Mesenchymal stem cell (in vitro differentiated cells and primary cell): ENCODE measurements at regions not wholly inside any gene's neighbourhood (a gene's known extent, or its start where the extent isn't known, plus 50 kb on each side); places are given as distances from the start of the nearest gene placed in this dataset.

ENCODE experiments used
- DNase-seq: peaks from one replicate; pipeline ENCODE4 v3.0.0-alpha.2; 2013
- H2AFZ ChIP-seq: one replicate; pipeline ENCODE4 v1.6.1; 2013; ENCODE audit warnings: low read depth, mild to moderate bottlenecking, control low read depth, inconsistent platforms, low read length, moderate library complexity
- H2AK5ac ChIP-seq: 2 replicates; pipeline ENCODE4 v1.6.1; 2013; ENCODE audit warnings: low read length, moderate library complexity, mild to moderate bottlenecking, inconsistent platforms; ENCODE audit not compliant: severe bottlenecking
- H2BK120ac ChIP-seq: one replicate; pipeline ENCODE4 v1.6.1; 2013; ENCODE audit warnings: low read depth, mild to moderate bottlenecking, inconsistent platforms, low read length, moderate library complexity
- H2BK12ac ChIP-seq, 2 experiments: one replicate each; pipeline ENCODE4 v1.6.1; 2013; ENCODE audit warnings: inconsistent platforms in 2 of 2, low read length in 2 of 2, mild to moderate bottlenecking in 2 of 2, moderate library complexity in 2 of 2, control low read depth in 1 of 2
- H2BK15ac ChIP-seq: one replicate; pipeline ENCODE4 v1.6.1; 2013; ENCODE audit warnings: mild to moderate bottlenecking, low read depth, inconsistent platforms; ENCODE audit not compliant: poor library complexity, severe bottlenecking
- H2BK5ac ChIP-seq: 2 replicates; pipeline ENCODE4 v1.6.1; 2013; ENCODE audit warnings: low read depth, mild to moderate bottlenecking, low read length, control low read depth, inconsistent platforms; ENCODE audit not compliant: poor library complexity, severe bottlenecking
- H3K14ac ChIP-seq, 2 experiments: one replicate each; pipeline ENCODE4 v1.6.1; 2013; ENCODE audit warnings: inconsistent platforms in 2 of 2, low read length in 2 of 2, control low read depth in 1 of 2, mild to moderate bottlenecking in 1 of 2, moderate library complexity in 1 of 2
- H3K18ac ChIP-seq, 2 experiments: one replicate each; pipeline ENCODE4 v1.6.1; 2013; ENCODE audit warnings: inconsistent platforms in 2 of 2, low read length in 2 of 2, control low read depth in 1 of 2, low read depth in 1 of 2, mild to moderate bottlenecking in 1 of 2
- H3K23ac ChIP-seq, 2 experiments: one replicate each; pipeline ENCODE4 v1.6.1; 2013; ENCODE audit warnings: inconsistent platforms in 2 of 2, low read length in 2 of 2, mild to moderate bottlenecking in 2 of 2, moderate library complexity in 2 of 2, control low read depth in 1 of 2
- H3K27ac ChIP-seq: 2 replicates; pipeline ENCODE4 v1.5.1; 2013; ENCODE audit warnings: mild to moderate bottlenecking, moderate library complexity, low read length, control low read depth, inconsistent platforms; ENCODE audit not compliant: poor library complexity, severe bottlenecking
- H3K27me3 ChIP-seq, 2 experiments: 2 replicates each; pipeline versions ENCODE4 v1.6.1 to v1.7.0; 2013; ENCODE audit warnings: low read length in 2 of 2, mild to moderate bottlenecking in 2 of 2, moderate library complexity in 2 of 2, control low read depth in 1 of 2, inconsistent platforms in 1 of 2; ENCODE audit not compliant: control insufficient read depth in 1 of 2, insufficient read depth in 1 of 2
- H3K36me3 ChIP-seq, 2 experiments: 2 replicates each; pipeline versions ENCODE4 v1.6.1 to v1.7.0; 2013; ENCODE audit warnings: low read length in 2 of 2, control low read depth in 1 of 2, inconsistent platforms in 1 of 2, low read depth in 1 of 2, mild to moderate bottlenecking in 1 of 2; ENCODE audit not compliant: insufficient read depth in 2 of 2, control insufficient read depth in 1 of 2
- H3K4ac ChIP-seq, 2 experiments: one replicate each; pipeline ENCODE4 v1.6.1; 2013; ENCODE audit warnings: inconsistent platforms in 2 of 2, low read length in 2 of 2, mild to moderate bottlenecking in 2 of 2, moderate library complexity in 2 of 2, control low read depth in 1 of 2, low read depth in 1 of 2
- H3K4me1 ChIP-seq: 2 replicates; pipeline ENCODE4 v1.6.1; 2013; ENCODE audit warnings: low read depth, low read length, control low read depth; ENCODE audit not compliant: control insufficient read depth, insufficient read depth
- H3K4me2 ChIP-seq: 2 replicates; pipeline ENCODE4 v1.6.1; 2013; ENCODE audit warnings: low read length, mild to moderate bottlenecking, inconsistent platforms; ENCODE audit not compliant: poor library complexity, severe bottlenecking
- H3K4me3 ChIP-seq, 2 experiments: 2 replicates each; pipeline versions ENCODE4 v1.5.1 to v1.7.0; 2013; ENCODE audit warnings: low read length in 2 of 2, mild to moderate bottlenecking in 2 of 2, control low read depth in 1 of 2, low read depth in 1 of 2; ENCODE audit not compliant: insufficient read depth in 1 of 2
- H3K79me1 ChIP-seq: replicated peaks from 2 replicates; pipeline ENCODE4 v1.6.1; 2013; ENCODE audit warnings: mild to moderate bottlenecking, control low read depth, low read length, inconsistent platforms; ENCODE audit not compliant: poor library complexity, severe bottlenecking
- H3K9ac ChIP-seq: 2 replicates; pipeline ENCODE4 v1.7.0; 2013; ENCODE audit warnings: mild to moderate bottlenecking, low read length, moderate library complexity
- H3K9me3 ChIP-seq: 2 replicates; pipeline ENCODE4 v1.7.0; 2013; ENCODE audit warnings: mild to moderate bottlenecking, low read length; ENCODE audit not compliant: control insufficient read depth
- H4K8ac ChIP-seq: one replicate; pipeline ENCODE4 v1.6.1; 2013; ENCODE audit warnings: inconsistent platforms, mild to moderate bottlenecking, low read length, moderate library complexity
- H4K91ac ChIP-seq: one replicate; pipeline ENCODE4 v1.6.1; 2013; ENCODE audit warnings: mild to moderate bottlenecking, low read length, inconsistent platforms
- WGBS: methylation state at CpG from one replicate; pipeline ENCODE4 v1.1.7; 2013; ENCODE audit warnings: mixed read lengths; 5-methylcytosine and 5-hydroxymethylcytosine counted together

DNA sequence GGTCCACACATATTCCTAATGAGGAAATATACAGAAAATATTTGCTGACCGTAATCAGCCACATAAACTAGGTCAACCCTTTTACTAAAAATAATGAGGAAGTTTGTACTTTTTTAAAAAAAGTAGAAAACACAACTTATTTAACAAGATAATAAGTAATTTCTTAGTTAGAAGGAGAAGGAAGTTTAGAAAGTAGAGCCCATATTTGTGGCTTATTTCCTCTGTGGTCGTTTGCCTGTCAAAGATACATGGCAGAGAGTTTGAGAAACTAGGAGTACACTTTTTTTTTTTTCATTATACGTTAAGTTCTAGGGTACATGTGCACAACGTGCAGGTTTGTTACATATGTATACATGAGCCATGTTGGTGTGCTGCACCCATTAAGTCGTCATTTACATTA lies 1205.2 kb upstream of the MIR17HG start:
- H3K23ac ChIP-seq: no peak overlapping the region
- H3K79me1 ChIP-seq: no peaks in the 10 kb centered on the region
- H2BK5ac ChIP-seq: no peak overlapping the region
- no peak overlapping the region for H3K4me2 ChIP-seq
- H3K4me1 ChIP-seq: no peaks in the 10 kb centered on the region
- H4K91ac ChIP-seq: no peak overlapping the region
- DNase-seq: no peak
- H3K36me3 ChIP-seq: no peaks in the 10 kb centered on the region
- H2BK15ac ChIP-seq: no peak overlapping the region
- WGBS: 55% methylated on average over 2 of the region's 5 CpGs
- no peak overlapping the region for H3K18ac ChIP-seq
- no peak overlapping the region for H2AK5ac ChIP-seq
- no peak overlapping the region for H2BK120ac ChIP-seq
- no peak overlapping the region for H3K14ac ChIP-seq
- H2AFZ ChIP-seq: no peak overlapping the region
- no peaks in the 10 kb centered on the region for H3K9me3 ChIP-seq
- H3K27ac ChIP-seq: no peak overlapping the region
- H3K4me3 ChIP-seq: no peak overlapping the region
- no peaks in the 10 kb centered on the region for H3K27me3 ChIP-seq
- no peak overlapping the region for H4K8ac ChIP-seq
- no peak overlapping the region for H3K4ac ChIP-seq
- H3K9ac ChIP-seq: no peak overlapping the region
- no peak overlapping the region for H2BK12ac ChIP-seq

DNA sequence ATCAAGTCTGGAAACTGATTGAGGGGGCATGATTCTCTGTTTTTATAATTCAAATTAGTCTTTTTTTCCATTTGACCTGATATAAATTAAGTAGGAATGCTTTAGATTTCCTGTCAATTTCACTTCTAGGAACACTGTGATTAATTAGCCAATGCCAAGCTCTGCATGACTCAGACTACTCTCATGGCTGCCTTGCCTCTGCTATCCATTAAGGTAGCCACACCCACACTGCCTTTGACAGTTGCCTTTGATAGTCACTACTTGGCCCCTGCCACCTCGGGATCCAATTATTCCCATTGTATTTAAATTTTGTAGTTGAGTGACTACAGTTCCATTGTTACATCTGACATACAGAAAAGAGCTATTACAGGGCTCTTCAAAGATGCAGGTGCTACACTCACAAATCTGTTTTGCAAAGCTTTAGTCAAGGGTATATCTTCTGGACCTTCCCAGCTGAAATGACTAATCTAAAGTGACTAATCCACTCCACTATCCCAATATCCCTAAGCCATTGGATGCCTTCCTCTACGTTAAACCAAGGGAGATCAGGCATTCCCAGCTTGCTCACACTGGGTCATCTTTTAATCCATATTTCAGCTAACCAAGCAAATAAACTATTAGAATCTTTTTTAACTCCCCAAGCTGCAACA lies 1193.1 kb upstream of the MIR17HG start:
- Histone ChIP-seq H3K9me3 (no peaks in the 10 kb centered on the region), H4K91ac (no peak overlapping the region), H2BK5ac (no peak overlapping the region), H2BK120ac (no peak overlapping the region), H3K4ac (no peak overlapping the region), H3K14ac (peak overlapping the region in 1 of 2 experiments; percentile 57), H3K4me3 (no peak overlapping the region), H2BK12ac (no peak overlapping the region), H2BK15ac (no peak overlapping the region), H3K4me1 (no peaks in the 10 kb centered on the region), H2AFZ (no peak overlapping the region), H3K18ac (no peak overlapping the region), H3K36me3 (no peaks in the 10 kb centered on the region), H3K79me1 (no peaks in the 10 kb centered on the region), H3K27ac (no peak overlapping the region), H3K9ac (no peak overlapping the region), H3K23ac (no peak overlapping the region), H2AK5ac (no peak overlapping the region), H3K27me3 (no peaks in the 10 kb centered on the region), H4K8ac (no peak overlapping the region), H3K4me2 (no peak overlapping the region)
- no peak for DNase-seq
- 61% methylated on average over 1 of the region's 2 CpGs for WGBS

DNA sequence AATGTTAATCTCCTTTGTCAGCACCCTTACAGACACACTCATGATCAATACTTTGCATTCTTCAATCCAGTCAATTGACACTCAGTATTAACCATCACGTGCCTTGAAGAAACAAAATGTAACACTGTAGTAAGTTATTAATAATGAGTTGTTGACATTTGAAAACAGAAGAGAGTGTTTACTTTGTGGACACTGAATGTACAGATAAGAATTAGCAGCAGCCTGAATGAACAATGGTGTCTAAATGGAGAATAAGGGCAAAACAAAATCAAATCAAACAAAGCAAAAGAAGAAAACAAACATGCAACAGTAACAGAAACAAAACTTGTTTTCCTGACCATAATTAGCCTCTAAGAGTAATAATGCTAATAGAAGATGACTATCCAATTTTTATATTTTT lies 1191.1 kb upstream of the MIR17HG start:
- H2BK15ac ChIP-seq: no peak overlapping the region
- H3K79me1 ChIP-seq: no peaks in the 10 kb centered on the region
- H3K27me3 ChIP-seq: no peaks in the 10 kb centered on the region
- no peak overlapping the region for H3K4me3 ChIP-seq
- H3K4me1 ChIP-seq: no peaks in the 10 kb centered on the region
- no peak overlapping the region for H2BK5ac ChIP-seq
- H3K4me2 ChIP-seq: no peak overlapping the region
- no peak overlapping the region for H2AK5ac ChIP-seq
- H3K9ac ChIP-seq: no peak overlapping the region
- no peak overlapping the region for H2BK12ac ChIP-seq
- no peak overlapping the region for H4K8ac ChIP-seq
- no peak overlapping the region for H3K4ac ChIP-seq
- H3K23ac ChIP-seq: no peak overlapping the region
- H2AFZ ChIP-seq: no peak overlapping the region
- no peak overlapping the region for H2BK120ac ChIP-seq
- H3K18ac ChIP-seq: no peak overlapping the region
- H3K27ac ChIP-seq: no peak overlapping the region
- no peak overlapping the region for H4K91ac ChIP-seq
- WGBS: 88% methylated on average over 1 of the region's 1 CpG
- no peak overlapping the region for H3K14ac ChIP-seq
- no peak for DNase-seq
- no peaks in the 10 kb centered on the region for H3K9me3 ChIP-seq
- no peaks in the 10 kb centered on the region for H3K36me3 ChIP-seq

DNA sequence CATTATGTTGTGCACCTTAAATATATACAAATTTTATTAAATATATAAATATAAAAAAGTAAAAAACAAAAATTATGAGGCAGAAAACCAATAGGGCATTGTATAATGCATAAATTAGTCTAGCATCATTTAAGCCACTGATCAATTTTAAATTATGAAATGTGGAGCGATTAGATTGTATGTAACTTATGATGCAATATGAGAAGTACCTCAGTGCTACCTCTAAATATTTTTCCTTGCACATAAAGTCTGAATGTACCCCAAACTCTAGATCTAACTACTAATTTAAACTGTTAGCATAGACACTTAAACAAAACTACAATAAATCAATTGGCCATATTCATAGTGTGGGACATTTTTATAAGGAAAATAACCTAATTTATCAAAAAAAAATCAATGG lies 1178.5 kb upstream of the MIR17HG start:
- no peak overlapping the region for H4K91ac ChIP-seq
- no peaks in the 10 kb centered on the region for H3K36me3 ChIP-seq
- H3K4ac ChIP-seq: no peak overlapping the region
- no peaks in the 10 kb centered on the region for H3K27me3 ChIP-seq
- no peak overlapping the region for H3K27ac ChIP-seq
- no peak overlapping the region for H3K23ac ChIP-seq
- H2BK120ac ChIP-seq: no peak overlapping the region
- no peak overlapping the region for H2AK5ac ChIP-seq
- H3K4me1 ChIP-seq: no peaks in the 10 kb centered on the region
- H2AFZ ChIP-seq: no peak overlapping the region
- H3K4me3 ChIP-seq: no peak overlapping the region
- no peaks in the 10 kb centered on the region for H3K79me1 ChIP-seq
- no peak overlapping the region for H2BK5ac ChIP-seq
- H3K14ac ChIP-seq: no peak overlapping the region
- no peaks in the 10 kb centered on the region for H3K9me3 ChIP-seq
- H3K18ac ChIP-seq: no peak overlapping the region
- no peak overlapping the region for H3K4me2 ChIP-seq
- no peak overlapping the region for H2BK12ac ChIP-seq
- H3K9ac ChIP-seq: no peak overlapping the region
- H4K8ac ChIP-seq: no peak overlapping the region
- WGBS: no CpG with 5 or more reads among the region's 1 CpG
- no peak overlapping the region for H2BK15ac ChIP-seq
- no peak for DNase-seq
